ENCODE measurements at regions not wholly inside any gene's neighbourhood (a gene's known extent, or its start where the extent isn't known, plus 50 kb on each side); places are given as distances from the start of the nearest gene placed in this dataset.
"Not testable (repeated sequence)": the region's sequence is repeated elsewhere in the genome, so short reads cannot be mapped to it uniquely, and the experiment has no call there.

- no peak for DNase-seq
Observed at GRCh38 chr3:4228295-4228694, 74.9 kb upstream of the SETMAR start.

DNA sequence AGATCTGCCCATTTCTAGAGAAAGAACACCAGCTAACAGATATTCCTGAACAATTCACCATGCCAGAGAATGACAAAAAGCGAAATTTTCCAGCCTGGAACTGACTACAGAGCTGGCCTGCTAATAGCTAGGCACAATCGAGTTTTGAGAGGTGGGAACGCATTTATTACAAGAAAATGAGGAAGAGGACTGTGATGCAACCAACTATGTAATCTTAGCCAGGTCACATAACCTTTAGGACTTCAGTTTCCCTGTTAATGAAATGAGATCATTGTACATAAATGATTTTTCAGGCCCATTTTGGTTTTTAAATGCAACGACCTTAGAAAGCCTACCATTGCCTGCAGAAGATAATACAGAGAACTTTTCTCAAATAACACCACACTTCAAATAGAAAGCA, 72.1 kb upstream of the SETMAR start:
- no peak for DNase-seq

DNA sequence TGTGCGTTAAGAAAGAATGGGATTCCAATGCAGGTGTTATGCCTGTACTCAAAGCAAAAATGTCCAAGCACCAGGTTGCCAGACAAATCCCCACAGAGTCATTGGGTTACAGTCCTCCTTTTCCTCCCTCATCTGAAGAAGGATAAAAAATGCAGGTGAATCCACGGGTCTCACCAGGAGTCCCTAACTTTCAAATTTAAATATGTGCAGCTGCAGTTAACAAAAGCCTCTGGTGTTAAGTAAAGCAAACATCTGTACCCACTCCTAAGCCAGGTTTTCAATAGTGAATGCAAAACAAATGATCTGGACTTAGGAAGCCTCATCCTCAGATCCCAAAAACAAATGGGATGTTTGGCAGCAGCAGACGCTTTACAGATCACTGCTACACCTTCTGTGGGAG, 70.4 kb upstream of the SETMAR start:
- no peak for DNase-seq

DNA sequence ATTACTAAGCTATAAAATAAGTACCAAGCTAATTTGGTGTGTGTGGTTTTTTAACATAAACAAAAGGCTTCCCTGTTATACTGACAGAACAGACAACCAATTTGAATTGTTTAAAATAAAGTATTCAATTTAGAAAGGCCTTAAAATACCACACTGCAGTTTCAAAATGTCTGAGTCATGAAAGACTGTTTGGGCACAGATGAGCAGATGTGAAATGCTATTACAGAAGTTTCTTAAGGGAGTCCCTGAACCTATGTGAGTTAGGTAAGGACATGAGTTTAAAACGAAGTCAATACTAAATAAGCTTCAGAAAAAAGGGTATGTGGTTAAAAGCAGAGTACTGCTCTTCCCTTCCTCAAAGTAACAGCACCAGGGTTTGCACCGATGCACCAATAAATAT, 69.7 kb upstream of the SETMAR start:
- DNase-seq, result no peak

DNA sequence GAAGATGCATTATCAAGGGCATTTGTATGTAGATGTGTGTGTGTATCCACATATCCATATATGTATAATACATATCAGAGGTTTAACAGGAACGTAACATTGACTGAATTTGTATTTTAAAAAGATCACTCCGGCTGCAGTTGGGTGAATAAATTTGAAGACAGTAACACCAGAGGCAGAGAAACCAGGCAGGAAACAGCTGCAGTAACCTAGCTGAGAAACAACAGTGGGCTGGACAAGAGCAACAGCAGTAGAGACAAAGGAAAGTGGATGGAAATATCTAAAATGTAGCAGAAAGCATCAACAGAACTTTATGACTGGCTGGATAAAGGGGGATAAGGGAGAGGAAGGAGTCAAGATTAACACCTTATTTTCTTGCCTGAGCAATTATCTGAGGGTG, 68.3 kb upstream of the SETMAR start:
- DNase-seq, result no peak

- no peak for DNase-seq
Observed at GRCh38 chr3:4235690-4236089, 67.5 kb upstream of the SETMAR start.

- DNase-seq, result no peak
Observed at GRCh38 chr3:4241595-4242170, 61.5 kb upstream of the SETMAR start.

GRCh38 chr3:4245671-4246070, 57.5 kb upstream of the SETMAR start:
- no peak for DNase-seq

- DNase-seq, result no peak
Observed at GRCh38 chr3:4247391-4247790, 55.8 kb upstream of the SETMAR start.

- DNase-seq, result no peak
Observed at GRCh38 chr3:4250064-4250463, 53.1 kb upstream of the SETMAR start.

- DNase-seq, result no peak
Observed at GRCh38 chr3:4251412-4251811, 51.8 kb upstream of the SETMAR start.

DNA sequence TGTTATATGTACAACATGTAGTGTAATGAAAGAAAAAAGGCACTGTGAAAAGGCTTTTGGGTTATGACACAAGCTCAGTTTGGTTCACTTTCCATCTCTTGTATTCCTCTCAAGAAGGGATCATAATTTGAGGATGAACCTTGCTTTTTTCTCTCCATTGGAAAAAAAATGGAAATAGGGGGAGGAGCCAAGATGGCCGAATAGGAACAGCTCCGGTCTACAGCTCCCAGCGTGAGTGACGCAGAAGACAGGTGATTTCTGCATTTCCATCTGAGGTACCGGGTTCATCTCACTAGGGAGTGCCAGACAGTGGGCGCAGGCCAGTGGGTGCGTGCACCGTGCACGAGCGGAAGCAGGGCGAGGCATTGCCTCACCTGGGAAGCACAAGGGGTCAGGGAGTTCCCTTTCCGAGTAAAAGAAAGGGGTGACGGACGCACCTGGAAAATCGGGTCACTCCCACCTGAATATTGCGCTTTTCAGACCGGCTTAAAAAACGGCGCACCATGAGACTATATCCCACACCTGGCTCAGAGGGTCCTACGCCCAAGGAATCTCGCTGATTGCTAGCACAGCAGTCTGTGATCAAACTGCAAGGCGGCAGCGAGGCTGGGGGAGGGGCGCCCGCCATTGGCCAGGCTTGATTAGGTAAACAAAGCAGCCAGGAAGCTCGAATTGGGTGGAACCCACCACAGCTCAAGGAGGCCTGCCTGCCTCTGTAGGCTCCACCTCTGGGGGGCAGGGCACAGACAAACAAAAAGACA, 49.9 kb upstream of the SETMAR start:
- not testable (repeated sequence) for DNase-seq

Data from NCI-H187 treated with DMSO at 0.1 percent for 48 hours (cell line).